ENCODE measurements at regions not wholly inside any gene's neighbourhood (a gene's known extent, or its start where the extent isn't known, plus 50 kb on each side); places are given as distances from the start of the nearest gene placed in this dataset.

- TF ChIP-seq, protein P1, sequence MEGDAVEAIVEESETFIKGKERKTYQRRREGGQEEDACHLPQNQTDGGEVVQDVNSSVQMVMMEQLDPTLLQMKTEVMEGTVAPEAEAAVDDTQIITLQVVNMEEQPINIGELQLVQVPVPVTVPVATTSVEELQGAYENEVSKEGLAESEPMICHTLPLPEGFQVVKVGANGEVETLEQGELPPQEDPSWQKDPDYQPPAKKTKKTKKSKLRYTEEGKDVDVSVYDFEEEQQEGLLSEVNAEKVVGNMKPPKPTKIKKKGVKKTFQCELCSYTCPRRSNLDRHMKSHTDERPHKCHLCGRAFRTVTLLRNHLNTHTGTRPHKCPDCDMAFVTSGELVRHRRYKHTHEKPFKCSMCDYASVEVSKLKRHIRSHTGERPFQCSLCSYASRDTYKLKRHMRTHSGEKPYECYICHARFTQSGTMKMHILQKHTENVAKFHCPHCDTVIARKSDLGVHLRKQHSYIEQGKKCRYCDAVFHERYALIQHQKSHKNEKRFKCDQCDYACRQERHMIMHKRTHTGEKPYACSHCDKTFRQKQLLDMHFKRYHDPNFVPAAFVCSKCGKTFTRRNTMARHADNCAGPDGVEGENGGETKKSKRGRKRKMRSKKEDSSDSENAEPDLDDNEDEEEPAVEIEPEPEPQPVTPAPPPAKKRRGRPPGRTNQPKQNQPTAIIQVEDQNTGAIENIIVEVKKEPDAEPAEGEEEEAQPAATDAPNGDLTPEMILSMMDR (conservative IDR thresholded peaks at IDR 0.05; ENCODE audit: low read depth), result no peak
- no peak for DNase-seq (ENCODE audit: low spot score)
- ChIA-PET CTCF (no interaction called here), POLR2A (ENCODE audit: low non-redundant PET) (no interaction called here)
- H3K27ac ChIP-seq, result no peak overlapping the region
Measured at GRCh38 chr15:36235173-36235572, 344.3 kb upstream of the CDIN1 start.

DNA sequence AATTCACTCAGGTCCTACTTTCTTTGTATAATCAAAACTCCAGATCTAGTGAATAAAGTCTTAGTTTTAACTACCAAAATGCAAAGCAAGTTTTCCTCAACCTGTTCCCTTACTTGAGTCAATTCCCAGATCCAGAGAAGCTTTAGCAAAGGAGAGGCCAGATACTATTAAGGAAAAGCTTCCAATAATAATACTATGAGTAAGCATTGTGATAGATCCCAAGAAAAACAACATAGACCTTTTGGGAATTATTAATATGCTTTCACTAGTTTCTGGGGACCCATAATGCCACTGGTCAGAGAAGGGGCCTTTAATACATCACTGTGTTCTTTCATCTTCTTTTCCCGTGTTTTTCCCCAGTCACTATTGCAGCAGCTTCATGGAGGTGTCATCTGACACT lies 339.9 kb upstream of the CDIN1 start:
- POLR2A ChIA-PET (ENCODE audit: low non-redundant PET), result no interaction called here
- CTCF ChIA-PET, result interaction anchor here (0.6 to 0.7 kb wide), 2 partner anchors 261 to 952 kb away, joined by 3 to 4 read pairs; no protein-coding TSS in a partner anchor

GRCh38 chr15:36251450-36251849 lies 328.0 kb upstream of the CDIN1 start:
- TF ChIP-seq, protein P1 (conservative IDR thresholded peaks at IDR 0.05; ENCODE audit: low read depth), result no peak
- CTCF ChIA-PET, result interaction anchor here (0.7 kb wide), 1 partner anchor 421 kb away, joined by 4 read pairs; no protein-coding TSS in a partner anchor
- POLR2A ChIA-PET (ENCODE audit: low non-redundant PET), result no interaction called here
- no peak overlapping the region for H3K27ac ChIP-seq
- no peak for DNase-seq (ENCODE audit: low spot score)

More for the DNA sequence above, 339.9 kb upstream of the CDIN1 start:
- no peak overlapping the region for H3K27ac ChIP-seq
- no peak for DNase-seq (ENCODE audit: low spot score)
- TF ChIP-seq, protein P1 (conservative IDR thresholded peaks at IDR 0.05; ENCODE audit: low read depth), result no peak

DNA sequence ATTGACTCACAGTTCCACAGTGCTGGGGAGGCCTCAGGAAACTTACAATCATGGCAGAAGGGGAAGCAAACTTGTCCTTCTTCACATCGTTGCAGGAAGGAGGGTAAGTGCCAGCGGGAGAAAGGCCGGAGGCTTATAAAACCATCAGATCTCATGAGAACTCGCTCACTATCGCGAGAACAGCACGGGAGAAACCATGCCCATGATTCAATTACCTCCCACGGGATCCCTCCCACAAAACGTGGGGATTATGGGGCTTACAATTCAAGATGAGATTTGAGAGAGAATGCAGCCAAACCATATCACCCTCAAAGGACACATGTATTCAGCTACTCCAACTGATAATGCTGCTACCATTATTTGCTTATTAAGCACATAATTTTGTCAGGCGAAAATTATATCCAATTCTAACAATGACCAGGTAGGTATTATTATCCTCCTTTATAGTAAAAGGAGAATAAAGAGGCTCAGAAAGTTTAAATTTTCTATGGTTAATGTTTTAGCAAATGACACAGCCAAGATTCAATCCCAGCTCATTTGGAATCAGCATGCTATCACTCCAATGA lies 327.2 kb upstream of the CDIN1 start:
- POLR2A ChIA-PET (ENCODE audit: low non-redundant PET), result no interaction called here
- no peak for DNase-seq (ENCODE audit: low spot score)
- TF ChIP-seq, protein P1 (conservative IDR thresholded peaks at IDR 0.05; ENCODE audit: low read depth), result no peak
- H3K27ac ChIP-seq, result no peak overlapping the region
- CTCF ChIA-PET, result no interaction called here

DNA sequence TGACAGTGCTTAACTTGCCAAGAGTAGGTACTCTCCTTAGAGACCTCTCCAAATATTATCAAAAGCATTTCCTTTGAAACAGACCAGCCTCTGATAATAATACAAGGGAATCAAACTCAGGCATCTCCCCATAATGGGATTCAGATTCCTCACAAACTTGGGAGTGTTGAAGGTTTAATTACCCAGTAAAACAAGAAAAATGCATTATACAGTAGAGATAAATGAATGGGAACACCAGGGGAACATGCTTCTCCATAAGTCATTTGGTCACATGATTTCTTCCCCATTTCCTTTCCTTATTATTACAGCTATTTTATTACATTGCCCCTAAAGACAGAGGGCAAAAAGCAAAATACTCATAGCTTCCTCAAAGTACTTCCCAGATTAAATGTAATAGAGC lies 325.0 kb upstream of the CDIN1 start:
- no peak overlapping the region for H3K27ac ChIP-seq
- POLR2A ChIA-PET (ENCODE audit: low non-redundant PET), result no interaction called here
- no peak for DNase-seq (ENCODE audit: low spot score)
- CTCF ChIA-PET, result no interaction called here
- TF ChIP-seq, protein P1 (conservative IDR thresholded peaks at IDR 0.05; ENCODE audit: low read depth), result no peak

- POLR2A ChIA-PET (ENCODE audit: low non-redundant PET), result no interaction called here
- TF ChIP-seq, protein P1 (conservative IDR thresholded peaks at IDR 0.05; ENCODE audit: low read depth), result no peak
- CTCF ChIA-PET, result interaction anchor here (0.6 kb wide), 1 partner anchor 228 kb away, joined by 3 read pairs; no protein-coding TSS in a partner anchor
- H3K27ac ChIP-seq, result no peak overlapping the region
- no peak for DNase-seq (ENCODE audit: low spot score)
Measured at GRCh38 chr15:36256404-36256807, 323.0 kb upstream of the CDIN1 start.
